Lower leg skin (tissue), 3 donors: ENCODE measurements at regions not wholly inside any gene's neighbourhood (a gene's known extent, or its start where the extent isn't known, plus 50 kb on each side); places are given as distances from the start of the nearest gene placed in this dataset.

ENCODE experiments used
- POLR2A ChIP-seq, 2 donors: fragments of 450-650 bp; IDR thresholded peaks; one replicate each; pipeline ENCODE4 v1.6.1; 2016 to 2017; ENCODE audit warnings: antibody characterized with exemption in 2 of 2, mild to moderate bottlenecking in 1 of 2, moderate library complexity in 1 of 2
- TF ChIP-seq, protein P1 (sequence below), 3 donors: fragments of 450-650 bp; IDR thresholded peaks; one replicate each; pipeline ENCODE4 v1.5.1; 2016; ENCODE audit warnings: antibody characterized with exemption in 3 of 3, mild to moderate bottlenecking in 3 of 3, moderate library complexity in 2 of 3

DNA sequence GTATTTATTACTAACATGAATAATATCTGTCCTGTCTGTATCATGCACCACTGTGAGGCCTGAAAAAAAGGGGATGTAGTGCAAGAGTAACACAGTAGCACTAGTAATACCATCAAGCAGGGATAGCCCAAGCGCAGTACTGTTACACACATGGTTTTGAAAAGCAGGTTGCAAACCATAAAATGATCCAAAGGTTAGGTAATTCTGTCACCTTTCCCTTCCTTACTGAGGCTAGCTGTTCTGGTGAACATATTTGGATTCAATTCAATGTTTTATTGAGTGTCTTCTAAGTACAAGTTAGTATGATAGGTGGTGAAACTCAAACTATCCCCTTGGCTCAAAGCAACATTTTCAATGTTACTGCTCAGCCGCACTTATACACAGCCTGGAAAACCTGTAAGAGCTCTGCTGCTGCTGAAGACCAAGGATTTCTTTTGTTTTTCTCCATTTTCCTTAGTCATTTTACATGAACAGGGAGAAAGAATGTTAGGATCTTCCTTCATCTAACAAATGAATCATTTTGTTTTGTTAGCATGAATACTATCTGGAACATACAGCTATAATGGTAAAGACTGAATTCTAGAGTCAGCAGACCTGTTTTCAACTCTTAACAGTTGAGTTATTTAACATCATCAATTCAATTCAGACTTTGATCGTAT is 102.5 kb upstream of the ITPRID2 start:
- TF ChIP-seq, protein P1, sequence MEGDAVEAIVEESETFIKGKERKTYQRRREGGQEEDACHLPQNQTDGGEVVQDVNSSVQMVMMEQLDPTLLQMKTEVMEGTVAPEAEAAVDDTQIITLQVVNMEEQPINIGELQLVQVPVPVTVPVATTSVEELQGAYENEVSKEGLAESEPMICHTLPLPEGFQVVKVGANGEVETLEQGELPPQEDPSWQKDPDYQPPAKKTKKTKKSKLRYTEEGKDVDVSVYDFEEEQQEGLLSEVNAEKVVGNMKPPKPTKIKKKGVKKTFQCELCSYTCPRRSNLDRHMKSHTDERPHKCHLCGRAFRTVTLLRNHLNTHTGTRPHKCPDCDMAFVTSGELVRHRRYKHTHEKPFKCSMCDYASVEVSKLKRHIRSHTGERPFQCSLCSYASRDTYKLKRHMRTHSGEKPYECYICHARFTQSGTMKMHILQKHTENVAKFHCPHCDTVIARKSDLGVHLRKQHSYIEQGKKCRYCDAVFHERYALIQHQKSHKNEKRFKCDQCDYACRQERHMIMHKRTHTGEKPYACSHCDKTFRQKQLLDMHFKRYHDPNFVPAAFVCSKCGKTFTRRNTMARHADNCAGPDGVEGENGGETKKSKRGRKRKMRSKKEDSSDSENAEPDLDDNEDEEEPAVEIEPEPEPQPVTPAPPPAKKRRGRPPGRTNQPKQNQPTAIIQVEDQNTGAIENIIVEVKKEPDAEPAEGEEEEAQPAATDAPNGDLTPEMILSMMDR (IDR thresholded peaks at IDR 0.05): no peak
- no peak for TF ChIP-seq POLR2A (IDR thresholded peaks at IDR 0.05)
